Spleen (tissue), 11 donors: ENCODE measurements at regions not wholly inside any gene's neighbourhood (a gene's known extent, or its start where the extent isn't known, plus 50 kb on each side); places are given as distances from the start of the nearest gene placed in this dataset.

ENCODE experiments used
- DNase-seq: peaks from one replicate; pipeline ENCODE4 v3.0.0-alpha.2; 2020
- H3K27ac ChIP-seq, 8 donors: fragments of 200-600 bp; sonication (generic) in 7 of 8; 1 replicate in 4 of 8; 2 replicates in 4 of 8; pipeline versions ENCODE4 v1.5.0 to v1.8.0; 2016 to 2021; ENCODE audit warnings: inconsistent platforms in 4 of 8, mild to moderate bottlenecking in 4 of 8, moderate library complexity in 1 of 8
- H3K27me3 ChIP-seq, 7 donors: fragments of 200-600 bp; sonication (generic) in 6 of 7; replicated peaks in 1 of 7; 1 replicate in 4 of 7; 2 replicates in 3 of 7; pipeline versions ENCODE4 v1.5.0 to v1.8.0; 2016 to 2021; ENCODE audit warnings: inconsistent platforms in 3 of 7, mild to moderate bottlenecking in 1 of 7
- H3K36me3 ChIP-seq, 6 donors: fragments of 200-600 bp; sonication (generic) in 5 of 6; 1 replicate in 4 of 6; 2 replicates in 2 of 6; pipeline versions ENCODE4 v1.5.0 to v1.8.0; 2016 to 2021; ENCODE audit warnings: inconsistent platforms in 2 of 6
- H3K4me1 ChIP-seq, 6 donors: fragments of 200-600 bp; sonication (generic) in 5 of 6; 1 replicate in 3 of 6; 2 replicates in 3 of 6; pipeline versions ENCODE4 v1.5.0 to v1.8.0; 2016 to 2021; ENCODE audit warnings: inconsistent platforms in 3 of 6
- H3K4me3 ChIP-seq, 8 donors: fragments of 200-600 bp; sonication (generic) in 7 of 8; 1 replicate in 4 of 8; 2 replicates in 4 of 8; pipeline versions ENCODE4 v1.5.0 to v1.8.0; 2016 to 2021; ENCODE audit warnings: inconsistent platforms in 4 of 8, mild to moderate bottlenecking in 4 of 8, moderate library complexity in 2 of 8
- H3K9me3 ChIP-seq, 8 donors: fragments of 200-600 bp; sonication (generic) in 7 of 8; 1 replicate in 4 of 8; 2 replicates in 4 of 8; pipeline versions ENCODE4 v1.5.0 to v1.8.0; 2016 to 2021; ENCODE audit warnings: inconsistent platforms in 4 of 8
- CTCF ChIP-seq, 11 experiments: fragments of 200-600 bp in 7 of 11; fragments of 450-650 bp in 4 of 11; sonication (generic) in 4 of 11; IDR thresholded peaks in 8 of 11; conservative IDR thresholded peaks in 3 of 11; 1 replicate in 7 of 11; 2 replicates in 4 of 11; pipeline versions ENCODE4 v1.4.0 to v1.8.0; 2016 to 2021; ENCODE audit warnings: antibody characterized with exemption in 11 of 11, inconsistent platforms in 4 of 11, mild to moderate bottlenecking in 1 of 11
- POLR2A ChIP-seq, 3 donors: fragments of 450-650 bp; IDR thresholded peaks; one replicate each; pipeline ENCODE4 v1.5.1; 2017; ENCODE audit warnings: antibody characterized with exemption in 3 of 3, mild to moderate bottlenecking in 1 of 3
- POLR2AphosphoS5 ChIP-seq, 3 donors: sonication (generic); formaldehyde crosslinking; IDR thresholded peaks; one replicate each; pipeline ENCODE4 v1.5.1; 2017; ENCODE audit warnings: antibody characterized with exemption in 3 of 3
- WGBS, 5 donors: extraction: QIAGEN DNeasy Blood & Tissue Kit in 3 of 5; methylation state at CpG; one replicate each; pipeline versions ENCODE4 v1.1.5 to v1.1.7; 2013 to 2018; 5-methylcytosine and 5-hydroxymethylcytosine counted together
- intact Hi-C: fragments of 100-400 bp; cut with DNase I; formaldehyde crosslinking; loops from one replicate; pipeline ENCODE4 v1.15.0; 2023; ENCODE audit warnings: low total_unique reads
- donor health status: healthy with polysubstance abuse.
- donor health status: DM: no; HTN: no; CAD: no; lungs with moderate emphysema.
- donor health status: DM: no; HTN: no; CAD: no.
- donor health status: Bipolar disorder and iron deficiency.
- donor health status: healthy.
- donor health status: DM: no; HTN: no; CAD: no.
- donor health status: DM: yes; HTN: yes; CAD: no.

GRCh38 chr13:77820431-77821149 lies 98.0 kb downstream of the EDNRB start:
- H3K27ac ChIP-seq: no peak overlapping the region
- H3K4me1 ChIP-seq: no peaks in the 10 kb centered on the region
- H3K9me3 ChIP-seq: no peaks in the 10 kb centered on the region
- no peaks in the 10 kb centered on the region for H3K36me3 ChIP-seq
- no peaks in the 10 kb centered on the region for H3K27me3 ChIP-seq
- DNase-seq: no peak
- WGBS, 5 donors: 37 to 43% (median 40%) methylated on average over 4 of the region's 4 CpGs
- intact Hi-C loops: no loop called here
- TF ChIP-seq POLR2AphosphoS5 (IDR thresholded peaks at IDR 0.05): no peak
- no peak for TF ChIP-seq CTCF (IDR thresholded peaks at IDR 0.05 in 8 of 11, conservative IDR thresholded peaks at IDR 0.05 in 3 of 11)
- TF ChIP-seq POLR2A (IDR thresholded peaks at IDR 0.05): no peak
- H3K4me3 ChIP-seq: no peak overlapping the region

- Histone ChIP-seq H3K27me3 (no peaks in the 10 kb centered on the region), H3K9me3 (no peaks in the 10 kb centered on the region), H3K4me3 (no peak overlapping the region), H3K27ac (no peak overlapping the region), H3K36me3 (no peaks in the 10 kb centered on the region), H3K4me1 (no peaks in the 10 kb centered on the region)
- intact Hi-C loops: no loop called here
- no peak for TF ChIP-seq POLR2AphosphoS5 (IDR thresholded peaks at IDR 0.05)
- TF ChIP-seq POLR2A (IDR thresholded peaks at IDR 0.05): no peak
- TF ChIP-seq CTCF (IDR thresholded peaks at IDR 0.05 in 8 of 11, conservative IDR thresholded peaks at IDR 0.05 in 3 of 11): no peak
- 80 to 93% (median 82%) methylated on average over 2 of the region's 2 CpGs for WGBS, 5 donors
- no peak for DNase-seq
Measured at GRCh38 chr13:77817521-77817920, 101.1 kb downstream of the EDNRB start.

GRCh38 chr13:77815330-77815729 lies 103.3 kb downstream of the EDNRB start:
- DNase-seq: no peak
- intact Hi-C loops: no loop called here
- Histone ChIP-seq H3K27ac (no peak overlapping the region), H3K4me1 (peaks cover 0 to 5% (median 0%) of the 10 kb centered on the region in 6 donors), H3K4me3 (no peak overlapping the region), H3K36me3 (no peaks in the 10 kb centered on the region), H3K9me3 (no peaks in the 10 kb centered on the region), H3K27me3 (no peaks in the 10 kb centered on the region)
- TF ChIP-seq POLR2AphosphoS5 (IDR thresholded peaks at IDR 0.05) (no peak), CTCF (IDR thresholded peaks at IDR 0.05 in 8 of 11, conservative IDR thresholded peaks at IDR 0.05 in 3 of 11) (no peak), POLR2A (IDR thresholded peaks at IDR 0.05) (no peak)
- WGBS, 5 donors: 75 to 92% (median 84%) methylated on average over 5 of the region's 5 CpGs
